Fibroblast of upper back skin (primary cell): ENCODE measurements at regions not wholly inside any gene's neighbourhood (a gene's known extent, or its start where the extent isn't known, plus 50 kb on each side); places are given as distances from the start of the nearest gene placed in this dataset.
"Not testable (repeated sequence)": the region's sequence is repeated elsewhere in the genome, so short reads cannot be mapped to it uniquely, and the experiment has no call there.

ENCODE experiments used
- DNase-seq: peaks from one replicate; pipeline ENCODE4 v3.0.0-alpha.2; 2013

GRCh38 chr3:161602475-161602874 is 105.9 kb downstream of the OTOL1 start:
- peak; percentile 1 for DNase-seq

- DNase-seq: no peak
These were observed 106.3 kb downstream of the OTOL1 start for GRCh38 chr3:161602918-161603317.

- DNase-seq: no peak
These were observed 110.4 kb downstream of the OTOL1 start for GRCh38 chr3:161607056-161607455.

- no peak for DNase-seq
These were observed 122.7 kb downstream of the OTOL1 start for GRCh38 chr3:161619351-161619750.

- DNase-seq: peak; percentile 1
These were observed 134.2 kb downstream of the OTOL1 start for GRCh38 chr3:161630794-161631193.

GRCh38 chr3:161631536-161631935 is 134.9 kb downstream of the OTOL1 start:
- DNase-seq: no peak

- DNase-seq: no peak
These were observed 141.0 kb downstream of the OTOL1 start for GRCh38 chr3:161637559-161637958.

- not testable (repeated sequence) for DNase-seq
These were observed 142.5 kb downstream of the OTOL1 start for GRCh38 chr3:161639095-161639494.

GRCh38 chr3:161640181-161640580 is 143.6 kb downstream of the OTOL1 start:
- no peak for DNase-seq

GRCh38 chr3:161641287-161641686 is 144.7 kb downstream of the OTOL1 start:
- DNase-seq: no peak

GRCh38 chr3:161644891-161645635 is 148.5 kb downstream of the OTOL1 start:
- no peak for DNase-seq

- no peak for DNase-seq
These were observed 151.4 kb downstream of the OTOL1 start for GRCh38 chr3:161647936-161648470.

- DNase-seq: no peak
These were observed 153.4 kb downstream of the OTOL1 start for GRCh38 chr3:161649900-161650484.

- DNase-seq: no peak
These were observed 161.2 kb downstream of the OTOL1 start for GRCh38 chr3:161657786-161658185.

GRCh38 chr3:161671141-161671540 is 174.5 kb downstream of the OTOL1 start:
- no peak for DNase-seq

- DNase-seq: no peak
These were observed 175.9 kb downstream of the OTOL1 start for GRCh38 chr3:161672478-161672877.

GRCh38 chr3:161673866-161674265 is 177.3 kb downstream of the OTOL1 start:
- DNase-seq: no peak

GRCh38 chr3:161674402-161674801 is 177.8 kb downstream of the OTOL1 start:
- DNase-seq: no peak

GRCh38 chr3:161681831-161682230 is 185.2 kb downstream of the OTOL1 start:
- DNase-seq: not testable (repeated sequence)

GRCh38 chr3:161682715-161683114 is 186.1 kb downstream of the OTOL1 start:
- DNase-seq: no peak

GRCh38 chr3:161689584-161690298 is 193.1 kb downstream of the OTOL1 start:
- no peak for DNase-seq

GRCh38 chr3:161690299-161690620 is 193.7 kb downstream of the OTOL1 start:
- DNase-seq: no peak

GRCh38 chr3:161691677-161692076 is 195.1 kb downstream of the OTOL1 start:
- DNase-seq: no peak
